GM19023 (cell line): ENCODE measurements at regions not wholly inside any gene's neighbourhood (a gene's known extent, or its start where the extent isn't known, plus 50 kb on each side); places are given as distances from the start of the nearest gene placed in this dataset.

Source experiments
- ATAC-seq: cut with Tn5 transposase; IDR thresholded peaks from one replicate; pipeline ENCODE4 v1.9.1; 2021; ENCODE audit warnings: mild to moderate bottlenecking, moderate library complexity; ENCODE audit not compliant: unreplicated experiment

GRCh38 chr11:11081288-11081687 is 223.4 kb upstream of the ZBED5 start:
- no peak for ATAC-seq

GRCh38 chr11:11078344-11079086 is 220.7 kb upstream of the ZBED5 start:
- no peak for ATAC-seq

GRCh38 chr11:11077898-11078297 is 220.0 kb upstream of the ZBED5 start:
- ATAC-seq, result no peak

- no peak for ATAC-seq
These were observed 219.0 kb upstream of the ZBED5 start for GRCh38 chr11:11076879-11077278.

- ATAC-seq, result no peak
These were observed 218.4 kb upstream of the ZBED5 start for GRCh38 chr11:11076276-11076675.

- ATAC-seq, result no peak
These were observed 217.8 kb upstream of the ZBED5 start for GRCh38 chr11:11075515-11076171.

GRCh38 chr11:11074686-11075335 is 217.0 kb upstream of the ZBED5 start:
- no peak for ATAC-seq

- no peak for ATAC-seq
These were observed 216.1 kb upstream of the ZBED5 start for GRCh38 chr11:11073996-11074395.

GRCh38 chr11:11072067-11072466 is 214.2 kb upstream of the ZBED5 start:
- ATAC-seq, result no peak

- no peak for ATAC-seq
These were observed 213.6 kb upstream of the ZBED5 start for GRCh38 chr11:11071486-11071885.

- ATAC-seq, result no peak
These were observed 213.1 kb upstream of the ZBED5 start for GRCh38 chr11:11070976-11071375.

- ATAC-seq, result no peak
These were observed 212.3 kb upstream of the ZBED5 start for GRCh38 chr11:11069841-11070835.

GRCh38 chr11:11068113-11068512 is 210.3 kb upstream of the ZBED5 start:
- ATAC-seq, result no peak

- ATAC-seq, result no peak
These were observed 207.5 kb upstream of the ZBED5 start for GRCh38 chr11:11065396-11065795.

- no peak for ATAC-seq
These were observed 199.6 kb upstream of the ZBED5 start for GRCh38 chr11:11057472-11057854.

GRCh38 chr11:11056749-11057471 is 199.1 kb upstream of the ZBED5 start:
- no peak for ATAC-seq

GRCh38 chr11:11056316-11056715 is 198.5 kb upstream of the ZBED5 start:
- no peak for ATAC-seq

GRCh38 chr11:11047851-11048610 is 190.2 kb upstream of the ZBED5 start:
- no peak for ATAC-seq

GRCh38 chr11:11046781-11047180 is 188.9 kb upstream of the ZBED5 start:
- ATAC-seq, result no peak
